ENCODE measurements at regions not wholly inside any gene's neighbourhood (a gene's known extent, or its start where the extent isn't known, plus 50 kb on each side); places are given as distances from the start of the nearest gene placed in this dataset.
A peak's percentile ranks its signal among the peaks of the same experiment; 100 is the strongest.

- peak; percentile 61 for DNase-seq
Measured at GRCh38 chr5:142432369-142432863, 107.6 kb upstream of the SPRY4 start.

GRCh38 chr5:142428773-142429473 is 104.1 kb upstream of the SPRY4 start:
- DNase-seq: no peak

GRCh38 chr5:142428036-142428772 is 103.4 kb upstream of the SPRY4 start:
- no peak for DNase-seq

GRCh38 chr5:142427529-142427928 is 102.7 kb upstream of the SPRY4 start:
- no peak for DNase-seq

- no peak for DNase-seq
Measured at GRCh38 chr5:142427015-142427364, 102.2 kb upstream of the SPRY4 start.

GRCh38 chr5:142426129-142427014 is 101.6 kb upstream of the SPRY4 start:
- DNase-seq: no peak

GRCh38 chr5:142425286-142426065 is 100.7 kb upstream of the SPRY4 start:
- DNase-seq: no peak

GRCh38 chr5:142422429-142422828 is 97.6 kb upstream of the SPRY4 start:
- DNase-seq: no peak

- DNase-seq: no peak
Measured at GRCh38 chr5:142421621-142422397, 97.0 kb upstream of the SPRY4 start.

- DNase-seq: no peak
Measured at GRCh38 chr5:142421228-142421617, 96.4 kb upstream of the SPRY4 start.

- no peak for DNase-seq
Measured at GRCh38 chr5:142420561-142421227, 95.9 kb upstream of the SPRY4 start.

GRCh38 chr5:142412581-142412980 is 87.8 kb upstream of the SPRY4 start:
- no peak for DNase-seq

GRCh38 chr5:142411656-142412425 is 87.0 kb upstream of the SPRY4 start:
- no peak for DNase-seq

- no peak for DNase-seq
Measured at GRCh38 chr5:142411103-142411502, 86.3 kb upstream of the SPRY4 start.

- DNase-seq: no peak
Measured at GRCh38 chr5:142408981-142409481, 84.2 kb upstream of the SPRY4 start.

- DNase-seq: no peak
Measured at GRCh38 chr5:142408536-142408935, 83.7 kb upstream of the SPRY4 start.

GRCh38 chr5:142405814-142406395 is 81.1 kb upstream of the SPRY4 start:
- DNase-seq: no peak

GRCh38 chr5:142405023-142405422 is 80.2 kb upstream of the SPRY4 start:
- DNase-seq: no peak

- DNase-seq: peak; percentile 78
Measured at GRCh38 chr5:142404046-142404477, 79.2 kb upstream of the SPRY4 start.

- DNase-seq: peak; percentile 98
Measured at GRCh38 chr5:142403583-142403982, 78.8 kb upstream of the SPRY4 start.

Data from DMS53 (cell line).